ENCODE measurements at regions not wholly inside any gene's neighbourhood (a gene's known extent, or its start where the extent isn't known, plus 50 kb on each side); places are given as distances from the start of the nearest gene placed in this dataset.
"Not testable (repeated sequence)": the region's sequence is repeated elsewhere in the genome, so short reads cannot be mapped to it uniquely, and the experiment has no call there.

- no peak for TF ChIP-seq EZH2 (IDR thresholded peaks at IDR 0.05; ENCODE audit: borderline replicate concordance, low read depth, low read length, poor library complexity, severe bottlenecking)
- no peak for DNase-seq (ENCODE audit: low spot score)
- ChIA-PET POLR2A (ENCODE audit: low non-redundant PET) (no interaction called here), CTCF (no interaction called here)
- H3K36me3 ChIP-seq (ENCODE audit: insufficient read depth, low read length, poor library complexity, severe bottlenecking), result no peaks in the 10 kb centered on the region
- intact Hi-C loops (cut with micrococcal nuclease; ENCODE audit: unreplicated experiment), result no loop called here
- no TSS peak for BruUV-seq (replicated peaks)
- H3K27me3 ChIP-seq (replicated peaks; ENCODE audit: insufficient read depth, low read depth, low read length, poor library complexity), result peaks cover 3% of the 10 kb centered on the region
- no peak overlapping the region for H3K4me3 ChIP-seq (ENCODE audit: low read depth, low read length, poor library complexity, severe bottlenecking)
- no peaks in the 10 kb centered on the region for H3K4me1 ChIP-seq (ENCODE audit: insufficient read depth, low read length, poor library complexity, severe bottlenecking)
- no peaks in the 10 kb centered on the region for H3K9me3 ChIP-seq (ENCODE audit: low read depth, low read length, poor library complexity, severe bottlenecking)
- no peak overlapping the region for H3K27ac ChIP-seq (ENCODE audit: low read depth, low read length, poor library complexity, severe bottlenecking)
Observed at GRCh38 chr2:40700231-40700954, 248.5 kb upstream of the SLC8A1 start.

DNA sequence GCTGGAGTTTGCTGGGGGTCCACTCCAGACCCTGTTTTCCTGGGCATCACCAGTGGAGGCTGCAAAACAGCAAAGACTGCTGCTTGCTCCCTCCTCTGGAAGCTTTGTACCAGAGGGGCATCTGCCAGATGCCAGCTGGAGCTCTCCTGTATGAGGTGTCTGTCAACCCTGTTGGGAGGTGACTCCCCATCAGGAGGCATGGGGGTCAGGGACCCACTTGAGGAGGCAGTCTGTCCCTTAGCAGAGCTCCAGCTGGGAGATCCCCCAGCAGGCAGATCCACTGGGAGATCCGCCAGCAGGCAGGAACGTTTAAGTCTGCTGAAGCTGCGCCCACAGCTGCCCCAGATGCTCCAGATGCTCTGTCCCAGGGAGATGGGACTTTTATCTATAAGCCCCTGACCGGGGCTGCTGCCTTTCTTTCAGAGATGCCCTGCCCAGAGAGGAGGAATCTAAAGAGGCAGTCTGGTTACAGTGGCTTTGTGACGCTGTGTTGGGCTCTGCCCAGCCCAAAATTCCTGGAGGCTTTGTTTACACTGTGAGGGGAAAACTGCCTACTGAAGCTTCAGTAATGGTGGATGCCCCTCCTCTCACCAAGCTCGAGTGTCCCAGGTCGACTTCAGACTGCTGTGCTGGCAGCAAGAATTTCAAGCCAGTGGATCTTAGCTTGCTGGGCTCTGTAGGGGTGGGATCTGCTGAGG is 260.5 kb upstream of the SLC8A1 start:
- CTCF ChIA-PET; DNase-seq (ENCODE audit: low spot score): not testable (repeated sequence)

GRCh38 chr2:40716879-40717278 is 265.0 kb upstream of the SLC8A1 start:
- DNase-seq (ENCODE audit: low spot score), result no peak
- intact Hi-C loops (cut with micrococcal nuclease; ENCODE audit: unreplicated experiment), result no loop called here
- Histone ChIP-seq H3K9me3 (ENCODE audit: low read depth, low read length, poor library complexity, severe bottlenecking) (no peaks in the 10 kb centered on the region), H3K27me3 (replicated peaks; ENCODE audit: insufficient read depth, low read depth, low read length, poor library complexity) (no peaks in the 10 kb centered on the region), H3K4me3 (ENCODE audit: low read depth, low read length, poor library complexity, severe bottlenecking) (no peak overlapping the region), H3K36me3 (ENCODE audit: insufficient read depth, low read length, poor library complexity, severe bottlenecking) (no peaks in the 10 kb centered on the region), H3K4me1 (ENCODE audit: insufficient read depth, low read length, poor library complexity, severe bottlenecking) (no peaks in the 10 kb centered on the region), H3K27ac (ENCODE audit: low read depth, low read length, poor library complexity, severe bottlenecking) (no peak overlapping the region)
- POLR2A ChIA-PET (ENCODE audit: low non-redundant PET), result no interaction called here
- BruUV-seq (replicated peaks), result no TSS peak
- CTCF ChIA-PET, result no interaction called here
- TF ChIP-seq EZH2 (IDR thresholded peaks at IDR 0.05; ENCODE audit: borderline replicate concordance, low read depth, low read length, poor library complexity, severe bottlenecking) (no peak), CTCF (conservative IDR thresholded peaks at IDR 0.05; ENCODE audit: low read depth, low read length) (no peak)

More for the DNA sequence above, 260.5 kb upstream of the SLC8A1 start:
- H3K36me3 ChIP-seq (ENCODE audit: insufficient read depth, low read length, poor library complexity, severe bottlenecking); intact Hi-C loops (cut with micrococcal nuclease; ENCODE audit: unreplicated experiment); H3K4me3 ChIP-seq (ENCODE audit: low read depth, low read length, poor library complexity, severe bottlenecking); H3K27ac ChIP-seq (ENCODE audit: low read depth, low read length, poor library complexity, severe bottlenecking); H3K27me3 ChIP-seq (replicated peaks; ENCODE audit: insufficient read depth, low read depth, low read length, poor library complexity); H3K4me1 ChIP-seq (ENCODE audit: insufficient read depth, low read length, poor library complexity, severe bottlenecking); BruUV-seq (replicated peaks); POLR2A ChIA-PET (ENCODE audit: low non-redundant PET); H3K9me3 ChIP-seq (ENCODE audit: low read depth, low read length, poor library complexity, severe bottlenecking): not testable (repeated sequence)

DNA sequence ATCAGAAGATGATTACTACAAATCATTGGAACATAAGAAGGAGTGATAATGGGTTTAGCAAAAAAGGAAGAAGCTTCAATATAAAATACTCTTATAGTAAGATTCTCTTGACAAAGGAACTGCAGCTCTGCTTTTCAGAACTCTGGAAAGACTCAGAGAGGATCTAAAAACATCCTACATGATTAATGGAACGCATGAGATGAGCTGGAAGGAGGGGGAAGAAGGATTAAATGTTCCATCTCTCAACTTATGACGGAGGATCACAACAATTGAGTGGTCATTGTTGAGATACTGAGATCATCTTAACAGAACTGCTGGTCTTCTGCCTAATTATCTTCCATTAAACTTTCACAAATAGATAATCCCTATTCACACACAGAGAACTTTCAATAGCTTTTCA is 267.5 kb upstream of the SLC8A1 start:
- Histone ChIP-seq H3K4me1 (ENCODE audit: insufficient read depth, low read length, poor library complexity, severe bottlenecking) (no peaks in the 10 kb centered on the region), H3K27ac (ENCODE audit: low read depth, low read length, poor library complexity, severe bottlenecking) (no peak overlapping the region), H3K4me3 (ENCODE audit: low read depth, low read length, poor library complexity, severe bottlenecking) (no peak overlapping the region), H3K36me3 (ENCODE audit: insufficient read depth, low read length, poor library complexity, severe bottlenecking) (no peaks in the 10 kb centered on the region), H3K9me3 (ENCODE audit: low read depth, low read length, poor library complexity, severe bottlenecking) (no peaks in the 10 kb centered on the region), H3K27me3 (replicated peaks; ENCODE audit: insufficient read depth, low read depth, low read length, poor library complexity) (no peaks in the 10 kb centered on the region)
- ChIA-PET CTCF (no interaction called here), POLR2A (ENCODE audit: low non-redundant PET) (no interaction called here)
- no peak for TF ChIP-seq CTCF (conservative IDR thresholded peaks at IDR 0.05; ENCODE audit: low read depth, low read length)
- no peak for TF ChIP-seq EZH2 (IDR thresholded peaks at IDR 0.05; ENCODE audit: borderline replicate concordance, low read depth, low read length, poor library complexity, severe bottlenecking)
- no peak for DNase-seq (ENCODE audit: low spot score)
- BruUV-seq (replicated peaks), result no TSS peak
- intact Hi-C loops (cut with micrococcal nuclease; ENCODE audit: unreplicated experiment), result no loop called here

All from A673 (cell line).